Trophoblast cell (in vitro differentiated cells and primary cell): ENCODE measurements at regions not wholly inside any gene's neighbourhood (a gene's known extent, or its start where the extent isn't known, plus 50 kb on each side); places are given as distances from the start of the nearest gene placed in this dataset.
A peak's percentile ranks its signal among the peaks of the same experiment; 100 is the strongest.

Experiments used
- DNase-seq, 2 donors: peaks; one replicate each; pipeline ENCODE4 v3.0.0-alpha.2; 2016
- H2AFZ ChIP-seq: 2 replicates; pipeline ENCODE4 v1.6.1; 2013; ENCODE audit warnings: low read length, moderate library complexity, mild to moderate bottlenecking; ENCODE audit not compliant: insufficient read depth, poor library complexity
- H2AK5ac ChIP-seq: 2 replicates; pipeline ENCODE4 v1.6.1; 2013; ENCODE audit warnings: mild to moderate bottlenecking, low read length
- H2BK120ac ChIP-seq: 2 replicates; pipeline ENCODE4 v1.6.1; 2013; ENCODE audit warnings: low read length, mild to moderate bottlenecking, moderate library complexity; ENCODE audit not compliant: insufficient read depth, poor library complexity
- H2BK12ac ChIP-seq: 2 replicates; pipeline ENCODE4 v1.6.1; 2013; ENCODE audit warnings: mild to moderate bottlenecking, low read length, moderate library complexity
- H2BK5ac ChIP-seq: 2 replicates; pipeline ENCODE4 v1.6.1; 2013; ENCODE audit warnings: low read length, low read depth, moderate library complexity, mild to moderate bottlenecking; ENCODE audit not compliant: poor library complexity
- H3K14ac ChIP-seq: 2 replicates; pipeline ENCODE4 v1.6.1; 2013; ENCODE audit warnings: mild to moderate bottlenecking, low read length
- H3K18ac ChIP-seq: 2 replicates; pipeline ENCODE4 v1.6.1; 2013; ENCODE audit warnings: mild to moderate bottlenecking, low read length
- H3K23ac ChIP-seq: 2 replicates; pipeline ENCODE4 v1.6.1; 2013; ENCODE audit warnings: low read length
- H3K27ac ChIP-seq: 2 replicates; pipeline ENCODE4 v1.5.1; 2013; ENCODE audit warnings: low read depth, mild to moderate bottlenecking, inconsistent platforms, low read length, moderate library complexity
- H3K27me3 ChIP-seq: 2 replicates; pipeline ENCODE4 v1.6.1; 2013; ENCODE audit warnings: inconsistent platforms, mild to moderate bottlenecking, low read length, moderate library complexity; ENCODE audit not compliant: insufficient read depth
- H3K36me3 ChIP-seq, 2 experiments: 1 replicate in 1 of 2; 2 replicates in 1 of 2; pipeline ENCODE4 v1.6.1; 2013; ENCODE audit warnings: low read length in 2 of 2, mild to moderate bottlenecking in 2 of 2, moderate library complexity in 1 of 2; ENCODE audit not compliant: insufficient read depth in 2 of 2, control insufficient read depth in 1 of 2
- H3K4ac ChIP-seq: 2 replicates; pipeline ENCODE4 v1.6.1; 2013; ENCODE audit warnings: low read depth, mild to moderate bottlenecking, low read length, moderate library complexity
- H3K4me1 ChIP-seq, 2 experiments: 1 replicate in 1 of 2; 2 replicates in 1 of 2; pipeline ENCODE4 v1.6.1; 2013; ENCODE audit warnings: low read length in 2 of 2, mild to moderate bottlenecking in 2 of 2, moderate library complexity in 1 of 2; ENCODE audit not compliant: insufficient read depth in 2 of 2, control insufficient read depth in 1 of 2
- H3K4me2 ChIP-seq: 2 replicates; pipeline ENCODE4 v1.6.1; 2013; ENCODE audit warnings: inconsistent platforms, mild to moderate bottlenecking, low read length, moderate library complexity
- H3K4me3 ChIP-seq: 2 replicates; pipeline ENCODE4 v1.5.1; 2013; ENCODE audit warnings: mild to moderate bottlenecking, low read depth, low read length, inconsistent platforms
- H3K79me1 ChIP-seq: one replicate; pipeline ENCODE4 v1.6.1; 2013; ENCODE audit warnings: low read length
- H3K79me2 ChIP-seq: 2 replicates; pipeline ENCODE4 v1.6.1; 2013; ENCODE audit warnings: low read length, mild to moderate bottlenecking; ENCODE audit not compliant: control insufficient read depth, insufficient read depth, poor library complexity
- H3K9ac ChIP-seq: 2 replicates; pipeline ENCODE4 v1.6.1; 2013; ENCODE audit warnings: mild to moderate bottlenecking, low read length
- H3K9me3 ChIP-seq: 2 replicates; pipeline ENCODE4 v1.6.1; 2013; ENCODE audit warnings: low read depth, mild to moderate bottlenecking, control low read depth, inconsistent platforms, low read length; ENCODE audit not compliant: insufficient read depth
- H4K12ac ChIP-seq: 2 replicates; pipeline ENCODE4 v1.6.1; 2013; ENCODE audit warnings: low read depth, mild to moderate bottlenecking, low read length, moderate library complexity
- H4K8ac ChIP-seq: 2 replicates; pipeline ENCODE4 v1.6.1; 2013; ENCODE audit warnings: low read depth, mild to moderate bottlenecking, low read length, moderate library complexity
- H4K91ac ChIP-seq: one replicate; pipeline ENCODE4 v1.6.1; 2013; ENCODE audit warnings: low read depth, mild to moderate bottlenecking, low read length, moderate library complexity
- WGBS: extraction: QIAGEN DNeasy Blood & Tissue Kit; methylation state at CpG from one replicate; pipeline ENCODE4 v1.1.7; 2013; ENCODE audit warnings: missing lambda C conversion rate; ENCODE audit not compliant: insufficient read length, insufficient coverage; ENCODE audit errors: extremely low coverage; 5-methylcytosine and 5-hydroxymethylcytosine counted together

DNA sequence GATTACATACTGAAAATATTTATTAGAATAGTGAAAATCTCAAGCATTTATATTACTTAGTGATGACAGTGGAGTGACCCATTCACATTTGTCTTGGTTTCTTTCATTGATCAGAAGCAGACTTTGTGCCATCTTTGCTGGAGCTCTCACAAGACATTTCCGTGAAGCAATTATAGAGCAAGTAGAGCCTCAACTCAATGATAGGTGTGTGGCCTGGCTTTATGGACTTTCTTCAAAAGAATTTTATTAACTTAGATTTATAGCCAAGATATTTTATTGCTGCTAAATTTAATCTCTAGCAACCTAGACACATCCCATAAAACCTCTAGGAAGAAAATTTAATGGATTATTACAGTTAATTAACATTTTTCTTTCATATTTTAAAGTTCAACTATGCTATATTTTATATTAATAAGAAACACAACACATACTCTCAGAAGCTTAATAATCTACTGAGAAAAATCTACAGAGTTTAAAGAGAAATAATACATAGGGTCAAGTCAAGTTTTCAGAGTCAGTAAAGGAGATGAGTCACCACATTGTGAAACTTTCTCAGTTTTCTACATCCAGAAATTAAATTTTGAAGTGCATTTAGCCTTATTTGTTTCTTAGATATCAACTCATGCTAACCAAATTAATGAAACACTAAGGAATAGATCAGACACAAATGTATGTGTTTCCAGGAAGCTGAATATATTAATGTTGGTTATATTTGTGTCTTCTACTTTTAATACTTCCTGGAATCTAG, 160.5 kb downstream of the LACC1 start:
- H2BK5ac ChIP-seq = no peak overlapping the region
- no peaks in the 10 kb centered on the region for H3K79me1 ChIP-seq
- H3K36me3 ChIP-seq = no peaks in the 10 kb centered on the region
- H3K4me1 ChIP-seq = peaks cover 4% of the 10 kb centered on the region in 2 experiments
- no peaks in the 10 kb centered on the region for H3K79me2 ChIP-seq
- no peak overlapping the region for H2AK5ac ChIP-seq
- no peak overlapping the region for H3K23ac ChIP-seq
- no peak overlapping the region for H3K4me3 ChIP-seq
- H3K4me2 ChIP-seq = no peak overlapping the region
- no peak overlapping the region for H2AFZ ChIP-seq
- H4K8ac ChIP-seq = no peak overlapping the region
- H3K27me3 ChIP-seq = no peaks in the 10 kb centered on the region
- H3K27ac ChIP-seq = no peak overlapping the region
- H3K18ac ChIP-seq = no peak overlapping the region
- no peak overlapping the region for H2BK120ac ChIP-seq
- H2BK12ac ChIP-seq = no peak overlapping the region
- no peak overlapping the region for H4K12ac ChIP-seq
- no peak overlapping the region for H3K14ac ChIP-seq
- WGBS = no CpG with 5 or more reads among the region's 1 CpG
- H3K4ac ChIP-seq = no peak overlapping the region
- no peak overlapping the region for H4K91ac ChIP-seq
- DNase-seq = peak in 1 of 2 donors; percentile 15
- H3K9ac ChIP-seq = no peak overlapping the region
- H3K9me3 ChIP-seq = no peaks in the 10 kb centered on the region

DNA sequence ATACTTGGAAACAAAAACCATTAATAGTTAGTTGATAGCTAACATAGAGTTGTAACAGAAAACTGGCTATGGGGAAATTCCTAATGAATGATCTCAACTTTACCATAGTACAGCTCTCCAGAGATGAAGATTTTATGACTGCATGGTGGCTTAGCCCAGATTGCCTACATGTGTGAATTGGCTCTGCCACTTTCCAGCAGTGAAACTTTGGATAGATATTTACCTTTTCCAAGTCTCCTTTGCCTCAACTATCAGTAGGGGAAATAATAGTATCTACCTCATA, 161.1 kb downstream of the LACC1 start:
- H3K79me1 ChIP-seq = no peaks in the 10 kb centered on the region
- no peak overlapping the region for H3K14ac ChIP-seq
- no peak overlapping the region for H3K4me3 ChIP-seq
- no peak overlapping the region for H3K18ac ChIP-seq
- no peak overlapping the region for H3K27ac ChIP-seq
- H2BK120ac ChIP-seq = no peak overlapping the region
- no peak overlapping the region for H3K9ac ChIP-seq
- no peak overlapping the region for H3K4me2 ChIP-seq
- no peak overlapping the region for H2AK5ac ChIP-seq
- H2AFZ ChIP-seq = no peak overlapping the region
- no peak overlapping the region for H3K4ac ChIP-seq
- no peak for DNase-seq
- H3K4me1 ChIP-seq = peaks cover 4 to 7% of the 10 kb centered on the region in 2 experiments
- no peak overlapping the region for H3K23ac ChIP-seq
- no peaks in the 10 kb centered on the region for H3K36me3 ChIP-seq
- H2BK12ac ChIP-seq = no peak overlapping the region
- no peaks in the 10 kb centered on the region for H3K27me3 ChIP-seq
- H4K91ac ChIP-seq = no peak overlapping the region
- H3K9me3 ChIP-seq = no peaks in the 10 kb centered on the region
- H3K79me2 ChIP-seq = peaks cover 2% of the 10 kb centered on the region
- H2BK5ac ChIP-seq = no peak overlapping the region
- H4K8ac ChIP-seq = no peak overlapping the region
- H4K12ac ChIP-seq = no peak overlapping the region

DNA sequence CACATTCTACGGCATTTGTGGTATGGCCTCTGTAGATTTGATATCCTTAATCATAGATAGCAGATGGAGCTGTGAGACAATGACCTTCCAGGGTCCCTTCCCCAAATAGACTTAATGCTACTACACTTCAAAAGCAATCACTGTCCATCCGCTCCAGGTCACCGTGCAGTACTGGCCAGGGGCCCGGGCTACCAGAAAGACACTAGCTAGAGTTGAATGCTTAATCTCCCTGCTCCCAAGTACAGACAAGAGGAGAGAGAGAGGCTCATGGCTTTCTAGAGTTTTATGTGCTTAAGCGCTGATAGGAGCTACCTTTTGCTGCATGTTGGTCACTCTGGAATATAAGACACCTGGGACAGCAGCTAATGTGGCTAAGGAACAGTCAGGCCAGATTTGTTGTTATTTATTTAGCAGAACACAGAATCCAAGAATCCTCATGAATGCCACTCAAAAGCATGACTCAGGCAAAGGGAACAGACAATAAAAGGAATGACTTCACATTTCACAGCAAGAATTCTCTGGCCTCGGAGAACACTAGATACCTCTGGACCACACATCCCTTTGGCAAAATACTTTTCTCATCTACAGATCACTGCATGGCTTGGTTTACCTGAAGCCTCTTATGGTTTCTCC, 165.0 kb downstream of the LACC1 start:
- Histone ChIP-seq H3K79me1 (no peaks in the 10 kb centered on the region), H3K79me2 (peaks cover 2% of the 10 kb centered on the region), H3K4ac (no peak overlapping the region), H3K9me3 (no peaks in the 10 kb centered on the region), H2BK5ac (no peak overlapping the region), H2BK12ac (no peak overlapping the region), H3K4me1 (peaks cover 4 to 7% of the 10 kb centered on the region in 2 experiments), H3K36me3 (no peaks in the 10 kb centered on the region), H2BK120ac (no peak overlapping the region), H3K18ac (no peak overlapping the region), H3K9ac (no peak overlapping the region), H3K4me3 (no peak overlapping the region), H3K23ac (no peak overlapping the region), H4K8ac (no peak overlapping the region), H4K91ac (no peak overlapping the region), H3K14ac (no peak overlapping the region), H3K4me2 (no peak overlapping the region), H3K27ac (no peak overlapping the region), H2AFZ (no peak overlapping the region), H4K12ac (no peak overlapping the region), H3K27me3 (no peaks in the 10 kb centered on the region), H2AK5ac (no peak overlapping the region)
- no CpG with 5 or more reads among the region's 6 CpGs for WGBS
- DNase-seq = peak; percentile 28 to 79

DNA sequence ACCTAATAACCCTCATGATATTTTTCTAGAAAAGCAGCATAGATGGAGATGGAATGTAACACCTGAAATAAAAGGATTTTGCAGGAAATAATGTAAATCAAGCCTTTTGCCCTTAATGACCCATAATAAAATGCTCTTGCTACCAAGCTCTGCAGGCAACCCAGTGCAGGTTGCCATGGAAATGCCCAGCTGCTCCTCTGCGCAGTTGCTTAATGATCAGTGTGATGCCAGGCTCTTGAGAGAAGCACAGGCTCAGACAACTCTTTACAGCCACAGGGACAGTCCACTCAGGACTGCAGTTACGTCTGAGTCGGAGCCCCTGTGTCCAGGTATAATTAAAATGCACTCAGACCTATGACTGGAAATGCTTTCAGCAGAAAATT, 165.5 kb downstream of the LACC1 start:
- peaks cover 2% of the 10 kb centered on the region for H3K79me2 ChIP-seq
- H2BK120ac ChIP-seq = no peak overlapping the region
- H3K18ac ChIP-seq = no peak overlapping the region
- H4K91ac ChIP-seq = no peak overlapping the region
- no peaks in the 10 kb centered on the region for H3K79me1 ChIP-seq
- H4K12ac ChIP-seq = no peak overlapping the region
- no peak overlapping the region for H3K4me2 ChIP-seq
- no peak overlapping the region for H3K23ac ChIP-seq
- H2AK5ac ChIP-seq = no peak overlapping the region
- H3K9ac ChIP-seq = no peak overlapping the region
- H4K8ac ChIP-seq = no peak overlapping the region
- H3K9me3 ChIP-seq = no peaks in the 10 kb centered on the region
- no peaks in the 10 kb centered on the region for H3K27me3 ChIP-seq
- H3K14ac ChIP-seq = no peak overlapping the region
- no peak for DNase-seq
- H3K4me3 ChIP-seq = no peak overlapping the region
- H2BK12ac ChIP-seq = peak overlapping the region; percentile 52
- no peak overlapping the region for H2AFZ ChIP-seq
- peaks cover 4 to 7% of the 10 kb centered on the region in 2 experiments for H3K4me1 ChIP-seq
- no peak overlapping the region for H3K4ac ChIP-seq
- no peak overlapping the region for H3K27ac ChIP-seq
- no CpG with 5 or more reads among the region's 3 CpGs for WGBS
- H2BK5ac ChIP-seq = no peak overlapping the region
- H3K36me3 ChIP-seq = no peaks in the 10 kb centered on the region
